ENCODE measurements at regions not wholly inside any gene's neighbourhood (a gene's known extent, or its start where the extent isn't known, plus 50 kb on each side); places are given as distances from the start of the nearest gene placed in this dataset.

DNA sequence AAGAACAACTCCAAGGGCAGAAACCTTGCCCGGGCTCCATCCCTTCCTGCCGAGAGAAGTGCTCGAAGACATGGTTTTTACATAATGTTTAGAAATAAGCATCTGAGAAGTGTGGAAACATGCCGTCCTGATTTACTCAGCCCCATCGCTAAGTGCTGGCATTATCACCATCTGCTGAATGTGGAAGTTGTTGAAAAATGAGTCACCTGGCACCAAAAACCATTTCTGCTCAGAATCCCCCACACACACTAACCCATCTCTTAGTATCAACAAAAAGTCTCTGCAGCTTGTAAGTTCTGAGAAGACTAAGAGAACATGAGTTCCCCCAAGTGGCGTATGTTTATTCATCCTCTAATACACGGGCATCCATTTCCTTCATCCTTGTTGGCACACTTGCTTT is 51.0 kb upstream of the ARL8B start:
- no peak for DNase-seq

DNA sequence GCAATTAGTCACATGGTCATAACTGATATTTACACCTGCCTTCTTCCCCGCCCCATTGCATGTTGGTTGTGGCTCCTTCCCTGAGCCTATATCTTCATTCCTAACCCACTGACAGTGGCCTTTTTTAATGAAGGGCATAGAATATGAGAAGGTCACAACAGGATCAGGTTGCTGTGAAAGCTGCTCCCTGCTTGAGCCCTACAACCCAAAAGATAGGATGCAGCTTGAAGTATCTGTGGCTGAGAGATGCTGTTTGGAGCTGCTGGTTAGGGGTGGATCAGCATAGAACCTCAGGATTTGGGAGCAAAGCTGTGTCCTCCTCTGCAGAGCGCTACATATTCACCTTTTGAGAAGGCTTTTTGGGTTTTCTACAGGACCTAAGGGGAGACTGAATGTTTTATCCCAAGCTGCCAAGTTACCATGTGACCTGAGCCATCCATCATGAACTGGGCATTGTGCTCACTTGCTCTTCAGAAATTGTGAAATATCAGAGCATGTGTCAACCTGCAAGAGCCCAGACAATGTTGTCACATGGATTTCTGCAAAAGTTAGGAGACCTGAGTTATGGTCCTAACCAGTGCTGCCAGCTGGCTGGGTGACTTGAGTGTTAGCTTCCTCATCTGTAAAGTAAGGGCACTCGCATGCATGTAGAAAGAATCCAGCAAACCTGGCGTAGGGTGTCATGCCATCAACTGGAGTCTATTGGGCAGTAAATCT is 49.8 kb upstream of the ARL8B start:
- no peak for DNase-seq
